Duodenal mucosa (tissue), 2 donors: ENCODE measurements at regions not wholly inside any gene's neighbourhood (a gene's known extent, or its start where the extent isn't known, plus 50 kb on each side); places are given as distances from the start of the nearest gene placed in this dataset.

Experiments
- H3K27ac ChIP-seq: one replicate; pipeline ENCODE4 v1.7.0; 2013; ENCODE audit warnings: low read depth, low read length
- H3K27me3 ChIP-seq, 2 donors: one replicate each; pipeline ENCODE4 v1.7.0; 2013; ENCODE audit warnings: low read length in 2 of 2, control low read depth in 1 of 2; ENCODE audit not compliant: insufficient read depth in 2 of 2, control insufficient read depth in 1 of 2
- H3K36me3 ChIP-seq, 2 donors: one replicate each; pipeline ENCODE4 v1.7.0; 2013; ENCODE audit warnings: low read length in 2 of 2, control low read depth in 1 of 2; ENCODE audit not compliant: insufficient read depth in 2 of 2, control insufficient read depth in 1 of 2
- H3K4me1 ChIP-seq, 2 donors: one replicate each; pipeline ENCODE4 v1.7.0; 2013; ENCODE audit warnings: low read length in 2 of 2, control low read depth in 1 of 2; ENCODE audit not compliant: insufficient read depth in 2 of 2, control insufficient read depth in 1 of 2
- H3K4me3 ChIP-seq, 2 donors: one replicate each; pipeline ENCODE4 v1.7.0; 2013; ENCODE audit warnings: low read length in 2 of 2, low read depth in 1 of 2
- H3K9ac ChIP-seq, 2 donors: one replicate each; pipeline ENCODE4 v1.7.0; 2013; ENCODE audit warnings: low read length in 2 of 2, low read depth in 1 of 2
- H3K9me3 ChIP-seq, 2 donors: one replicate each; pipeline ENCODE4 v1.7.0; 2013; ENCODE audit warnings: low read length in 2 of 2, control low read depth in 1 of 2; ENCODE audit not compliant: control insufficient read depth in 1 of 2

DNA sequence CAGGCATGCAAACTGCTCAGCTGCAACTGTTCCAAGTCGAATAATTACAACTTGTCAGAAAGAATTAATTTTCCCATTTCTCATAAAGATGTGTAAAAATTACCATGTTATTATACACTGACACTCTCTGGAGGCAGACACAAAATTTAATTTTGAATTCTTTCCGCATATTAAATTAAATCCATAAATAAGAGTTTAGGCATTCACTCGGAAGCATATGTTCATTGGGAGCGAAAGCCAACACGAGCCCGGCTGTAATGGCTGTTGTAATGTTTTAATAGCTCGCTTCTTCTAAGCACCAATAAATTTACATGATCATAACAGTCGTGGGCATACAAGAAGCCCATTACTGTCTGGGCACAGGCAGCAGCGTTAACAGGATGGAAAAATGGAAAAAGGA, 189.6 kb upstream of the SOX5 start:
- Histone ChIP-seq H3K36me3 (no peaks in the 10 kb centered on the region), H3K9me3 (no peaks in the 10 kb centered on the region), H3K27me3 (no peaks in the 10 kb centered on the region), H3K4me3 (no peak overlapping the region), H3K4me1 (no peaks in the 10 kb centered on the region), H3K9ac (no peak overlapping the region), H3K27ac (no peak overlapping the region)

DNA sequence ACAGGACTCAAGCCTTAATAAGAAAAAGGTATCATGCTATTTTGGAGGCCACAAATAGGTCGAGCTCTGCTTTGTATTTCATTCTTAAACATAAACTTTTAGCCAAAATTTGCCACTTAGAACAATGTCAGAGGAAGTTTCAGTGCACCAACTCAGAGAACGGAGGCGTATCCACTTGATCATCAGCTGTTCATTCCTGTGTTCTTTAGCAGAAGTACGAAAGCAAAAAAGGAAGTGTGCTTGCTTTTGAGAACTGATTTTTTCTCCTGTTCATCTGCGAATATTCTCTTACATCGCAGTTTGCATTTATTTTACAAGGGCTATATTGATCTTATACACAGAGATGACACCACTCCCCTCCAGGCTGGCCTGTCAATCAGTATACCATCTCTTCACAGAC, 188.6 kb upstream of the SOX5 start:
- Histone ChIP-seq H3K4me1 (no peaks in the 10 kb centered on the region), H3K9me3 (no peaks in the 10 kb centered on the region), H3K4me3 (no peak overlapping the region), H3K27me3 (no peaks in the 10 kb centered on the region), H3K9ac (no peak overlapping the region), H3K36me3 (no peaks in the 10 kb centered on the region), H3K27ac (no peak overlapping the region)

DNA sequence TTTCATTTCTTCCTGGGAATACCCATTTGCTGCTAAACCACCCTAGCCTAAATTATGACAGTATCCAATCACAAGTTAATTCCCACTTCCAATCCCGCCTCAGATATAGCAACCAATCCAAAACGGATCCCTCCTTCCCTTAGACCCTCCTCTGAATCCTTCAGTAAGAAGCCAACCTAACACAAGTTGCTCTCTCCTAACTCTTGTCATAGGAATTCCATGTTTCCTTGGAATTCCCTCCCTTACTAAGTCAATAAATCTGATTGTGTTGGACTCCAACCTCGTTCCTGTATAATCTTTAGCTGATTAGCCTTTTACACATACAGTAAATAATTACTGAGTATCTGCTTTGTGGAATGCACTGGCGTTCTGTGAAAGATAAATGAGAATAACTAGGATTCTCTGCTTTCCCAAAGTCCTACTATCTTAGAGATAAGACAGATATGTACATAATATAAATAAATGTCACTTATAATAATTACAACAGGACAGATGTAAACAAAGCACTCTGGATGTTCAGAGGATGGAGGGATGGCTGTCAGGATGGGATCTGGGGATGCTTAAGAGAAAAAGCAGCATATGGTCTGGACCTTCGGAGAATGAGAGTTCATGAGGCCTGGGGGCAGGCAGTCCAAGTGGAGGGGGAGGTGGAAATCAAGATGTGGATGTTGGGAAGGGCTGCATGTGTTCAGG, 185.8 kb upstream of the SOX5 start:
- no peaks in the 10 kb centered on the region for H3K36me3 ChIP-seq
- H3K27me3 ChIP-seq, result no peaks in the 10 kb centered on the region
- no peaks in the 10 kb centered on the region for H3K9me3 ChIP-seq
- no peak overlapping the region for H3K9ac ChIP-seq
- no peak overlapping the region for H3K4me3 ChIP-seq
- no peaks in the 10 kb centered on the region for H3K4me1 ChIP-seq
- H3K27ac ChIP-seq, result no peak overlapping the region

DNA sequence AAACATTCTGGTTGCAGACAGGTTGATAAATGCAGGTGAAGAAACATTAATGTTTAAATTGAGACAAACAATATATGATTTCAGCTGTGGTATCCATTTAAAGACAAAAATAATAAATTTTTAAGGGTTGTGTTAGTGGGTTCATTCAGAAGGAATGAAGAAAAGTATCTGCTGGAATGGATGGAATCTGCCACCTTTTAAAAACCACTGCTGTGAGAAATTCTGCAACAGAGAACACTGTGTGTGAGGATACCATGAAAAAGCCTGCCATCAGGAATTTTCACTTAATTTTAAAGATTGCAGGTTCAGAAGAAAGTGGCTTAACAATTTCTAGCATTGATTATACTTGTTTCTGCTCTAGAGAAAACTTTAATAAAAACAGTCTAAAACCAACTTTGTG, 184.6 kb upstream of the SOX5 start:
- H3K9ac ChIP-seq, result no peak overlapping the region
- H3K4me3 ChIP-seq, result no peak overlapping the region
- H3K9me3 ChIP-seq, result no peaks in the 10 kb centered on the region
- H3K27me3 ChIP-seq, result no peaks in the 10 kb centered on the region
- H3K4me1 ChIP-seq, result no peaks in the 10 kb centered on the region
- no peak overlapping the region for H3K27ac ChIP-seq
- H3K36me3 ChIP-seq, result no peaks in the 10 kb centered on the region

DNA sequence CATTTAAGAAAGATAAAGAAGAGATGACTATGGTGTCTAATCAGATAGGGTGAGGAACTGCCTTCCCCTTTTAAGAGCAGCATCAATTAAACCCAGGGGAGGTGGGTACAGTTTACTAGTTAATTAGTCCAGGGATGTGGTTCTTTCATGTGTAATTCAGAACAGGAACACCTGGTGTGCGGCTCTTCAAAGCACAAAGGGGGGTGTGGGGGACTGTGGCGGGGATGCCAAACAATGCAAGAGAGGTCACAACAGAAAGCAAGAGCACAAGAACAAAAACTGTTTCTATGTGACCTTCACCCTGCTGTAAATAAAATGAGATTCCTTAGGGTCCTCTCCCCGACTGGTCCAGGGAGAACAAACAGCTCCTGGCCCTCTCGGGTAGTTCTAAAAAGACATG, 183.9 kb upstream of the SOX5 start:
- H3K27ac ChIP-seq, result no peak overlapping the region

DNA sequence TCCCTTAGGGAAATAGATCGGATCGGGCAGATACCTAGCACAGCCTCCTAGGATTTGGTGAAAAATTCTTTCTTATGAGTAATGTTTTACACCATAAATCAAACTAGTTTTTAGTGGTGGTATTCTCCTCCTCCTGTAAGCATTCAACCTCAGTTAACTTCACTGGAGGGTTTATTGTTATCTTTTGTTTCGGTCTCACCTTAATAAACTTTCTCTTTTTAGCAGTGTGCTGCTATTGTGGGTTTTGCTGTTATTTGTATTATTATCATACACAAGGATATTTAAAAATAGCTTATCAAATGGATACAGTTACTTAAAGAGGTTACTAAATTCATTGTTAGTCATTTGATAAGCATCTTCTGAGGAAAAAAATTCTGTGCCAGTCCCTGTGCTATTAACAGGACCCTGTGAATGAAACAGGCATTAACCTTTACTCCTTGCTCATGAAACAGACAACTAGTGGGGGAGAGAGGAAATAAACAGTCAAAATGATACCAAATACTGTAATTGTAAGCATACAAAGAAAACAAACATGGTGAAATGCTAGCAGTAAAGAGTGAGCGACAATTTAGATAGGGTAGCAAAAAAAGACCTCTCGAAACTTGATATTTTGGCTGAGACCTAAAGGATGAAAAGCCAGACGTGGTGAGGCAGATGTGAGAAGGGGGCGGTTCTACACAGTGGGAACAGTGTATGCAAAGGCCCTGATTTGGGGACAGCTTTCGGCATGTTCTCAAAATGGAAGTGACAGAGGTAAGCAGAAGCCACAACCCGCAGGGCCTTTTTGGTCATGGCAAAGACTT, 178.7 kb upstream of the SOX5 start:
- H3K27me3 ChIP-seq, result no peaks in the 10 kb centered on the region
- H3K36me3 ChIP-seq, result no peaks in the 10 kb centered on the region
- H3K27ac ChIP-seq, result no peak overlapping the region
- no peak overlapping the region for H3K4me3 ChIP-seq
- H3K4me1 ChIP-seq, result no peaks in the 10 kb centered on the region
- H3K9ac ChIP-seq, result no peak overlapping the region
- H3K9me3 ChIP-seq, result no peaks in the 10 kb centered on the region

More for the DNA sequence above, 183.9 kb upstream of the SOX5 start:
- no peaks in the 10 kb centered on the region for H3K27me3 ChIP-seq
- H3K9ac ChIP-seq, result no peak overlapping the region
- H3K4me1 ChIP-seq, result no peaks in the 10 kb centered on the region
- H3K4me3 ChIP-seq, result no peak overlapping the region
- no peaks in the 10 kb centered on the region for H3K9me3 ChIP-seq
- H3K36me3 ChIP-seq, result no peaks in the 10 kb centered on the region

DNA sequence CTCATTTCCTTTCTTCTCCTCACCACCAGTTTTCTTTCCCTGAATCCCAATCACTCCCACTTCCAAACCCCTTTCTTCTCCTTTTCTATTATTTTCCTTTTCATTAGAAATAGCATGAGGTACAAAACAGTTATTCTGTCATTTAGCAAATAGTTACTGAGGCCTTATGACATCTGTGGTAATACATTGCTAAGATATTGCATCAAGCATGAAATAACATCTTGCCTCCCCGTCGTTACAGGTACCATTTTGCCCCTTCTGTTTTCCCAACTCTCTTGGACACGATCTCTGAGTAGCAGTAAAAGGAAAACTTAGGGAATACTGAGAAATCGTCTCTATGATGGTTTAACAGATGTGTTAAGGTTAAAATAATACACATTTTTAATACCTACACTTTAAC, 175.8 kb upstream of the SOX5 start:
- Histone ChIP-seq H3K27ac (no peak overlapping the region), H3K9ac (no peak overlapping the region)

DNA sequence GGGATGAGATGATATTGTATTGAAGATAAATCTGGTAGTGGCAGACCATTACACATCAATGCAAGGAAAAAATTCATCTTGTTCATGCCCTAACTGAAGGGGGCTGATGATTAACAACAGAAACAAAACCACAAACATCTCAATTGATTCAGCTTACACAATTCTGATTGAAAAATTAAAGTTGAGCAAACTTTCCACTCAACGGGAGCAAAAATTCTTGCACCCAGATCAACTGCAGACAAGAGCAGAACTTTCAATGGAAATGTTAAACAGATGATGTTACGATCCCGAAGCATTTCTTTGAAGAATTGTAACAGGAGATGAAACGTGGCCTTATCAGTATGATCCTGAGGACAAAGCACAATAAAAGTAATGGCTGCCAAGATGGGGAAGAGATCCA, 172.4 kb upstream of the SOX5 start:
- no peak overlapping the region for H3K4me3 ChIP-seq
- no peaks in the 10 kb centered on the region for H3K36me3 ChIP-seq
- H3K27ac ChIP-seq, result no peak overlapping the region
- H3K9me3 ChIP-seq, result no peaks in the 10 kb centered on the region
- H3K4me1 ChIP-seq, result no peaks in the 10 kb centered on the region
- H3K9ac ChIP-seq, result no peak overlapping the region
- no peaks in the 10 kb centered on the region for H3K27me3 ChIP-seq

More for the DNA sequence above, 175.8 kb upstream of the SOX5 start:
- Histone ChIP-seq H3K27me3 (no peaks in the 10 kb centered on the region), H3K4me1 (no peaks in the 10 kb centered on the region), H3K9me3 (no peaks in the 10 kb centered on the region), H3K36me3 (no peaks in the 10 kb centered on the region), H3K4me3 (no peak overlapping the region)

DNA sequence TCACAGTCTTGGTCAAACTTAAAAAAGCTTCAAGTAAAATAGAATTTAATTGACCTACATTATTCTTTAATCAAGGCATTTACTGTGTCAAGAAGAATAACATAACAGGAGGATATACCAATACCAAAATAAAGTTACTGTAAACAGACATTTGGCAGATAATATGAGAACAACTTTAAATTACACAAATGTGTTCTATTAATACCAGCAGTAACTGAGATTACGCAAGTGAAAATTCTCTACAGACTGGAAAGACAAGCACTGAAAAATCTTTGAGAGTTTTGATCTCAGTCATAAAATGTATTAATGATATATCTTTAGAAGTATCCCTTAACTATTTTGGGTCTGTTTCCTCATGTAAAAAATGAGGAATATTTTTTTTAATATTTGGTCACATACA, 169.2 kb upstream of the SOX5 start:
- no peak overlapping the region for H3K27ac ChIP-seq

DNA sequence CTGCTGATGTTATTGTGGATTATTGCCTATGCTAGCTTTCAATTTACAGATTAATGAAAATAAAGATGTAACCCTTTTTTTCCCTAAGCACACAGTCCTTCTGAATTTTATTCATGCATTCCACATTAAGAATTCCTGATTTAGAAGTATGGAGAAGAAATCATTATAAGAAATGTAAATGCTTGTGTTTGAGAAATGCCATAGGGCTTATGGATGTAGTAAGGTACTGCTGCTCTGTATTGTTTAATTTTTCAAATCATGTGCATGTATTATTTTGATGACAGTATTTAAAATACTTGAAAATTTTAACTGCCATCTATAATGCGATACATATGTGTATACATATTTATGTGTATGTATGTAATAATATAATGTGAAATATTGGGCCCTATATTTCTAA, 167.1 kb upstream of the SOX5 start:
- H3K27ac ChIP-seq, result no peak overlapping the region
- H3K9me3 ChIP-seq, result no peaks in the 10 kb centered on the region
- H3K27me3 ChIP-seq, result no peaks in the 10 kb centered on the region
- no peaks in the 10 kb centered on the region for H3K4me1 ChIP-seq
- no peaks in the 10 kb centered on the region for H3K36me3 ChIP-seq
- no peak overlapping the region for H3K9ac ChIP-seq
- no peak overlapping the region for H3K4me3 ChIP-seq

More for the DNA sequence above, 169.2 kb upstream of the SOX5 start:
- H3K4me3 ChIP-seq, result no peak overlapping the region
- no peak overlapping the region for H3K9ac ChIP-seq
- no peaks in the 10 kb centered on the region for H3K36me3 ChIP-seq
- H3K9me3 ChIP-seq, result no peaks in the 10 kb centered on the region
- H3K27me3 ChIP-seq, result no peaks in the 10 kb centered on the region
- H3K4me1 ChIP-seq, result no peaks in the 10 kb centered on the region
